WTC11 (cell line): ENCODE measurements at regions not wholly inside any gene's neighbourhood (a gene's known extent, or its start where the extent isn't known, plus 50 kb on each side); places are given as distances from the start of the nearest gene placed in this dataset.

Experiments used
- ATF3 ChIP-seq: sonication (generic); formaldehyde crosslinking; conservative IDR thresholded peaks from 2 replicates; pipeline ENCODE4 v1.8.1; 2022; ENCODE audit warnings: mild to moderate bottlenecking, missing genetic modification reagents
- JUN ChIP-seq: sonication (generic); formaldehyde crosslinking; IDR thresholded peaks from 2 replicates; pipeline ENCODE4 v1.8.0; 2023; ENCODE audit warnings: mild to moderate bottlenecking, missing genetic modification reagents
- NR2C2 ChIP-seq: sonication (generic); formaldehyde crosslinking; IDR thresholded peaks from 2 replicates; pipeline ENCODE4 v1.8.0; 2022; ENCODE audit warnings: mild to moderate bottlenecking, missing genetic modification reagents
- SMAD4 ChIP-seq: sonication (generic); formaldehyde crosslinking; IDR thresholded peaks from 2 replicates; pipeline ENCODE4 v1.8.0; 2022; ENCODE audit warnings: mild to moderate bottlenecking, missing genetic modification reagents
- ZNF219 ChIP-seq: sonication (generic); formaldehyde crosslinking; IDR thresholded peaks from 2 replicates; pipeline ENCODE4 v1.8.0; 2023; ENCODE audit warnings: missing genetic modification reagents, mild to moderate bottlenecking, borderline replicate concordance
- ZNF423 ChIP-seq: fragments of 250-450 bp; sonication (Bioruptor Pico); IDR thresholded peaks from 2 replicates; pipeline ENCODE4 v2.1.2; 2022; ENCODE audit warnings: mild to moderate bottlenecking, moderate library complexity
- ZNF512 ChIP-seq: sonication (generic); formaldehyde crosslinking; IDR thresholded peaks from 2 replicates; pipeline ENCODE4 v1.8.1; 2022; ENCODE audit warnings: missing genetic modification reagents, borderline replicate concordance
- TF ChIP-seq, protein P1 (sequence below): fragments of 200-600 bp; IDR thresholded peaks from 2 replicates; pipeline ENCODE4 v1.8.0; 2022; ENCODE audit warnings: antibody characterized with exemption

- no peak for TF ChIP-seq ZNF219 (CRISPR knock-in tag)
- no peak for TF ChIP-seq ZNF423 (CRISPR knock-in tag)
- TF ChIP-seq, protein P1, sequence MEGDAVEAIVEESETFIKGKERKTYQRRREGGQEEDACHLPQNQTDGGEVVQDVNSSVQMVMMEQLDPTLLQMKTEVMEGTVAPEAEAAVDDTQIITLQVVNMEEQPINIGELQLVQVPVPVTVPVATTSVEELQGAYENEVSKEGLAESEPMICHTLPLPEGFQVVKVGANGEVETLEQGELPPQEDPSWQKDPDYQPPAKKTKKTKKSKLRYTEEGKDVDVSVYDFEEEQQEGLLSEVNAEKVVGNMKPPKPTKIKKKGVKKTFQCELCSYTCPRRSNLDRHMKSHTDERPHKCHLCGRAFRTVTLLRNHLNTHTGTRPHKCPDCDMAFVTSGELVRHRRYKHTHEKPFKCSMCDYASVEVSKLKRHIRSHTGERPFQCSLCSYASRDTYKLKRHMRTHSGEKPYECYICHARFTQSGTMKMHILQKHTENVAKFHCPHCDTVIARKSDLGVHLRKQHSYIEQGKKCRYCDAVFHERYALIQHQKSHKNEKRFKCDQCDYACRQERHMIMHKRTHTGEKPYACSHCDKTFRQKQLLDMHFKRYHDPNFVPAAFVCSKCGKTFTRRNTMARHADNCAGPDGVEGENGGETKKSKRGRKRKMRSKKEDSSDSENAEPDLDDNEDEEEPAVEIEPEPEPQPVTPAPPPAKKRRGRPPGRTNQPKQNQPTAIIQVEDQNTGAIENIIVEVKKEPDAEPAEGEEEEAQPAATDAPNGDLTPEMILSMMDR = no peak
- TF ChIP-seq ATF3 (CRISPR knock-in tag) = no peak
- no peak for TF ChIP-seq NR2C2 (CRISPR knock-in tag)
- no peak for TF ChIP-seq JUN
- TF ChIP-seq SMAD4 (CRISPR knock-in tag) = no peak
- TF ChIP-seq ZNF512 (CRISPR knock-in tag) = no peak
These were observed 507.1 kb downstream of the CENPC start for GRCh38 chr4:67038228-67038566.
